GM19025 (cell line): ENCODE measurements at regions not wholly inside any gene's neighbourhood (a gene's known extent, or its start where the extent isn't known, plus 50 kb on each side); places are given as distances from the start of the nearest gene placed in this dataset.

Experiments used
- ATAC-seq: cut with Tn5 transposase; IDR thresholded peaks from one replicate; pipeline ENCODE4 v1.9.1; 2021; ENCODE audit warnings: mild to moderate bottlenecking, low read depth, moderate library complexity; ENCODE audit not compliant: unreplicated experiment

- ATAC-seq, result no peak
These were observed 191.2 kb downstream of the MDFIC start for GRCh38 chr7:115113131-115113530.

DNA sequence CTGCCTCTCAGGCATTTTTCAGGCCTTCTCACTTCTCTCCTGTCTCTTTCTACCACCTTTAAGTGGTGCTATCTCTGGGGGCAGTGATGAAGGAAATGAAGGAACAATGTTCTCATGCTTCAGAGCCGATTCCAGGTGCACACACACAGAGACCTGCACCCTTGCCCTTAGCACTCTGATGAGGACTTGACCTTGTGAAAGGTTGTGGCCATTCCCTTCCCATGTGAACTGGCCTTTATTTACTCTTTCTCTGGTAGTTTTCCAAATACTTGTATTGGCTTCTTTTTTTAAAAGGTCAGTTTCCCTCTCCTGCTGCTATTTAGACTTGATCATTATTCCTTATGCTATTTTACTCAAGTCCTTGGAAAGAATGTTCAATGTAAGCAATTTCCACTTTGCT lies 188.6 kb downstream of the MDFIC start:
- ATAC-seq, result no peak

- ATAC-seq, result no peak
These were observed 184.4 kb downstream of the MDFIC start for GRCh38 chr7:115106316-115106715.

DNA sequence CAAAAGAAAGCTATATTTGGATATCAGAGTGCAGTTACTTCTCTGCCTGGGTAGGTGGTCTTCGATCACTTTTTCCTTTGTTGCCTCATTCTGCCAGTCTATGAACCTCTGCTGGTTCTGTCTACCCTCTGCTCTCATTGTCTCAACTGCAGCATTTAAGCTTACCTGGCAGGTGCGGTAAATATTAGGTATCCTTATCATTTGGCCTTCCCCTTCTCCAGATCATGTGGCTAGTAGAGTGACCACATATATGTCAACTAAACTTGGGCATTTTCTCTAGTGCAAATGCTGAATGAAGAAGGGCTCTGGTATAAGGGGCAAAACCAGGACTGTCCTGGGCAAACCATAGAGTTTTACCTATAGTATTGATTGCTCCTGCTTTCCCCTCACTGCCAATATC lies 180.8 kb downstream of the MDFIC start:
- ATAC-seq, result no peak

DNA sequence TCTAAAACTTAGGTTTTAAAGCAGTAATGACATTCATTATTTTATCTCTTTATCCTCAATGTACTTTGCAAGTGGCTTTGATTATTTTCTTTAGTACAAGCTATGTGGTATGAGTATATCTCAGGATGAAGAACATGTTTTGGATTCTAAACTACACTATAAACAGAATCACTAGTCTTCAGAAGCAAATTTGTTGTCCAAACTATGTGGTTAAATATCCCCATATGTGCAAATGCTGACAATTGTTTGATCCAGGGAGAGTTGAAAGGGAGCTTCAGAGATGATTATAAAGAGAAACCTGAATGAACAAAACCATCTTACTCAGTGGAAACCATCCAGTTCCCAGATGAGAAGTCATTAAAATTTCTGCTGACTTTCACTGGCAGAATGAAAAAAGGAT lies 179.3 kb downstream of the MDFIC start:
- no peak for ATAC-seq

GRCh38 chr7:115099906-115100305 lies 178.0 kb downstream of the MDFIC start:
- ATAC-seq, result no peak

DNA sequence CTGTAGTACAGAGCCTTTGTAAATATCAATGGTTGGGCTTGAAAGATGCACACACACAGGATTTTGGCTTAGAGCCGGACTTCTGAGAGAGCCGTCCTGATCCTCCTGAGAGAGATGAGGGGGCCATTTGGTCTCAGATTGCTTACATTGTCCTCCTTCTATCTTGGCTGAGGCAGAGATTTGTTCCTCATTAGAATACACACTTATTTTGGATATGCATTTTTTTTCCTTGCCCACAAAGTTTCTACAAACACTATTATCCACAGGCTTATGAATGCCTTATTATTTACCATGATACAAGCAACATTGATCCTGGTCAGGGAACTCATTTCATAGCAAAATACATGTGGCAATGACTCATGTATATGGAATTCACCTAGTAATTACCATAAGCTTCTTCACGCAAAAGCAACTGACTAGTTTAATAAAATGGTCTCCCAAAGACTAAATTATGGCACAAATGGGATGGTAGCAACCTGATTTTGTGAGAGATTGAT lies 175.3 kb downstream of the MDFIC start:
- ATAC-seq, result no peak

DNA sequence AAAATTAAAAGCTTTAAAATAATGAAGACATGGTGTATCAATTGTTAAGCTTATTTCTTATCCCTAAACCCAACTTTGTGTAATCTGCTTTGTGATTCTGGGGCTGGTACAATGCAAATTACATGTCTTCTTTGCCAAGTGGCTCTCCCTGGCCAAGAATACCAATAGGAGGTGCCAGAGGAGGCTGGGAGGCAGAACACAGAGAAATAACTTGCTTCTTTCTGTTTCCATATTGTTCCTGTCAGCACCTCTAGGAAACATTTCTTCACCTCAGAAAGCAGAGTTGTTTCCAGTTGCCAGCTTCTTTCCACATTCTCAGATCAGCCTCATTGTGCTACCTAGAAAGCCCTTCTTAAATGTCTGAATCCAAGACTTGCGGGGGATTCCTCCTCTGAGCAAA lies 174.4 kb downstream of the MDFIC start:
- no peak for ATAC-seq

GRCh38 chr7:115094163-115094562 lies 172.3 kb downstream of the MDFIC start:
- ATAC-seq, result no peak

- no peak for ATAC-seq
These were observed 167.0 kb downstream of the MDFIC start for GRCh38 chr7:115088893-115089292.

- no peak for ATAC-seq
These were observed 165.5 kb downstream of the MDFIC start for GRCh38 chr7:115087437-115087836.

DNA sequence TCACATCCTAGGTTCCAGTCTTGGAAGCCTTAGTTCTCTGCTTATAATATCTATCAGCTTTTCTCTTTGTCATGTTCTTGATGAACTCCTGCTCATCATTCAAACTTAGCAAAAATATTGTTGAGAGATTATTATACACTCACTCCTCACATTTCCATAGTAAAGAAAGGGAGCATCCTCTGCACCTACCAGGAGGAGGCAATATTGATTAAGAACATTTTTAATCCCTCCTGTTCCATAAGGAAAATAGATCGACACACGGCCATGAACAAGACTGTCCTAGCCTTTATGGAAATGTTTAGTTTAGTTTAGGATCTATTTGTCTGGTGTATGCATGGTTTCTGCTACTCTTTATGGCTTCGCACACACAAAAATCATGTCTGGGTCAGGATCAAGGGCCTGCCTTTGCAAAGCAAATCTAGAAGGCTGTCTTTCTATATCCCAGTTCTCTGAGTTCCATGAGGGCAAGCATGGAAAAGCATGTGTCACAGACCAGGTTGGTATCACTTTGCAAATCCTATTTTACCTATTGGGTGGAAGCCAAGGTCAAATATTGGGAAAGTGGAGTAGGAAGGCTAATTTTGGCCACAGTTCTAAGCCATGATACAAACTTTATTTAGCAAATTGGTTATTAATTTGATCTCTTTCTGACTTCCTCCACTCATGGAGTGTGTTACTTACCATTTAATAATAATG lies 164.4 kb downstream of the MDFIC start:
- no peak for ATAC-seq

- no peak for ATAC-seq
These were observed 163.5 kb downstream of the MDFIC start for GRCh38 chr7:115085421-115085820.

DNA sequence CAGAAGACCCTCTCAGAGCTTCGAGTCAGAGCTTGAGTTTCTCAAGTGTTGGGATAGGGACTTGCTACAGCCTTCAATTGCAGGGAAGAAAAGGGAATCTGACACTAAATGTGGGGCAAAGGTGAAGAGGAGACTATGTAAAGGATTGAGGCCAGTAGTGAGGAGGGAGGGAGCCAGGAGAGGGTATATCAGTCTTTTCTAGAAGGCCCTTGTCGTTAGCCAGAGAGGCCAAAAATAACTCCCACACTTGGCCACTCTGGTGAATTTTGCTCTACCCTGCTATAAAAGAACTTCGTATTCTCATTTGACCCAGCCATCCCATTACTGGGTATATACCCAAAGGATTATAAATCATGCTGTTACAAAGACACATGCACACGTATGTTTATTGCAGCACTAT lies 162.0 kb downstream of the MDFIC start:
- ATAC-seq, result no peak

DNA sequence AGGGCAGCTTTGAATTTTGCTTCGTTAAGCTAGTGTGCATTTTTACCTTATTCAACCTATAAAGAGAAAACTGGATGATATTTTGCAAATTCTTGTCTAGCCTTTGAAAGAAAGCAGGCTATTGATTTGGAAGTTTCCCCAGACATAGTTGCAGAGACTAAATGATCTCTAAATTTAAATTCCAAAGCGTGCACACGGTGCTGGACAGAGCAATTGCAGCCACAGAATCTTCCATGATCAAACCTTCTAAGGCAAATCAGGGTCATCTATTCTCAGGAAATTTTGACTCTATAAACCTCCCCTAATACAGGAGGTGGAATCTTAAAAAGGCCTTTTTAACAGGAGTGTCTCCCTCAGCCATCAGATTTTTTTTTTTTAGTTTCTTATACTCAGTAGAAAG lies 159.9 kb downstream of the MDFIC start:
- ATAC-seq, result no peak

DNA sequence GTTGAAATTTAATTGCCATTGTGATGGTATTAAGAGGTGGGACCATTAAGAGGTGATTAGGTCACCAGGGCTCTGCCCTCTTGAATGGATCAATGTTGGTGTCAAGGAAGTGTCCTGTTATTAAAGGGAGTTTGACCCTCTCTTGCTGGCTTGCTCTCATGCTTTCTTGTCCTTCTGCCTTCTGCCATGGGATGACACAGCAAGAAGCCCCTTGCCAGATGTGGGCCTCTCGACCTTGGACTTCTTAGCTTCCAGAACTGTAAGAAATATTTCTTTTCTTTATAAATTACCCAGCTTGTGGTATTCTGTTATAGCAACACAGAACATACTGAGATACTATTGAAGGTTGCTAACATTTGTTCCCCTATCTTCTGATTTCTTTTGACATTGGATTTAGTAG lies 157.0 kb downstream of the MDFIC start:
- no peak for ATAC-seq

GRCh38 chr7:115078386-115078785 lies 156.5 kb downstream of the MDFIC start:
- no peak for ATAC-seq

DNA sequence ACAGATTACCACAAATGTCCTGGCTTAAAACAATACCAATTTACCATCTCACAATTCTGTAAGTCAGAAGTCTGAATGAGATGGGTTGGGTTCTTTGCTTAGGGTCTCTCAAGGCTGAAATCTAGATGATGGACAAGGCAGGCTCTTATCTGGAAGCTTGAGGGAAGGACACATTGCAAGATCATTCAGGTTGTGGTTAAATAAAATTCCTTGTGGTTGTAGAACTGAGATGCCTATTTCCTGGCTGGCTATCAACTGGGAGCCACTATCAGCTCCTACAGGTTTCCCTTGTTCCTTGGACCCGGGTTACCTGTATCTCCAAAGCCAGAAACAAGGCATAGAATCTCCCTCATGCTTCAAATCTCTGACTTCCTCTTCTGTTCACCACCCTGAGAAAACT lies 148.4 kb downstream of the MDFIC start:
- no peak for ATAC-seq
